HFF-Myc (cell line): ENCODE measurements at regions not wholly inside any gene's neighbourhood (a gene's known extent, or its start where the extent isn't known, plus 50 kb on each side); places are given as distances from the start of the nearest gene placed in this dataset.

Source experiments
- DNase-seq: peaks from one replicate; pipeline ENCODE4 v3.0.0-alpha.2; 2011; ENCODE audit warnings: low read depth; ENCODE audit errors: extremely low read depth
- H3K4me3 ChIP-seq: replicated peaks from 2 replicates; pipeline ENCODE4 v1.5.1; 2011; ENCODE audit warnings: low read depth, mild to moderate bottlenecking, control low read depth, low read length
- TF ChIP-seq, protein P1 (sequence below): IDR thresholded peaks from 2 replicates; pipeline ENCODE4 v1.5.1; 2012; ENCODE audit warnings: mild to moderate bottlenecking, low read depth, low read length, control low read depth; ENCODE audit errors: missing control alignments

- no peak overlapping the region for H3K4me3 ChIP-seq
- TF ChIP-seq, protein P1, sequence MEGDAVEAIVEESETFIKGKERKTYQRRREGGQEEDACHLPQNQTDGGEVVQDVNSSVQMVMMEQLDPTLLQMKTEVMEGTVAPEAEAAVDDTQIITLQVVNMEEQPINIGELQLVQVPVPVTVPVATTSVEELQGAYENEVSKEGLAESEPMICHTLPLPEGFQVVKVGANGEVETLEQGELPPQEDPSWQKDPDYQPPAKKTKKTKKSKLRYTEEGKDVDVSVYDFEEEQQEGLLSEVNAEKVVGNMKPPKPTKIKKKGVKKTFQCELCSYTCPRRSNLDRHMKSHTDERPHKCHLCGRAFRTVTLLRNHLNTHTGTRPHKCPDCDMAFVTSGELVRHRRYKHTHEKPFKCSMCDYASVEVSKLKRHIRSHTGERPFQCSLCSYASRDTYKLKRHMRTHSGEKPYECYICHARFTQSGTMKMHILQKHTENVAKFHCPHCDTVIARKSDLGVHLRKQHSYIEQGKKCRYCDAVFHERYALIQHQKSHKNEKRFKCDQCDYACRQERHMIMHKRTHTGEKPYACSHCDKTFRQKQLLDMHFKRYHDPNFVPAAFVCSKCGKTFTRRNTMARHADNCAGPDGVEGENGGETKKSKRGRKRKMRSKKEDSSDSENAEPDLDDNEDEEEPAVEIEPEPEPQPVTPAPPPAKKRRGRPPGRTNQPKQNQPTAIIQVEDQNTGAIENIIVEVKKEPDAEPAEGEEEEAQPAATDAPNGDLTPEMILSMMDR, result no peak
- peak; percentile 19 for DNase-seq
Observed at GRCh38 chr7:115825456-115826115, 205.0 kb downstream of the TFEC start.

GRCh38 chr7:115822801-115823200, 207.8 kb downstream of the TFEC start:
- no peak for DNase-seq
- no peak overlapping the region for H3K4me3 ChIP-seq
- TF ChIP-seq, protein P1, result no peak

DNA sequence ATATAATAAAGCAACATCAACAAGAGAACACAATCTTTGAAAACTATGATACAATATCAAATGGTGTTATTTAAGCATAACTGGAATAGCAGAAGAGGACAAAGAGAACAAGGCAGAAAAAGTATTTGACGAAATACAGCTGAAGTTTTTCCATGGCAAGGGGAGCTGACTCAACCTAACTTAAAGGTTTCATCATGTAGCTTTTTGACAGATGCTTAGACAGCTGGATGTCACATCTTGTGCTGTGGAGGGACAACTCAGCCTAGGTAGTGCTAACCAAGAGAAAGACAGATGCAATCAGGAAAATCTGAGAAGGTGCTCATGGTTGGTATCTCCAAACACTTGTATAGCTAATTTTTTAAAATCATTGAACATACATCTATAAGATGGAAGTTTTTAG, 208.2 kb downstream of the TFEC start:
- no peak overlapping the region for H3K4me3 ChIP-seq
- TF ChIP-seq, protein P1, result no peak
- no peak for DNase-seq

- no peak overlapping the region for H3K4me3 ChIP-seq
- DNase-seq, result no peak
- TF ChIP-seq, protein P1, result no peak
Observed at GRCh38 chr7:115816318-115816974, 214.1 kb downstream of the TFEC start.

- no peak for DNase-seq
- TF ChIP-seq, protein P1, result no peak
- no peak overlapping the region for H3K4me3 ChIP-seq
Observed at GRCh38 chr7:115812794-115813193, 217.8 kb downstream of the TFEC start.

GRCh38 chr7:115805458-115805857, 225.1 kb downstream of the TFEC start:
- no peak for DNase-seq
- TF ChIP-seq, protein P1, result no peak
- H3K4me3 ChIP-seq, result no peak overlapping the region
